ENCODE measurements at regions not wholly inside any gene's neighbourhood (a gene's known extent, or its start where the extent isn't known, plus 50 kb on each side); places are given as distances from the start of the nearest gene placed in this dataset.

GRCh38 chr17:54694287-54694887 lies 206.3 kb upstream of the TOM1L1 start:
- Histone ChIP-seq H3K79me2 (ENCODE audit: control insufficient read depth in 1 of 2, insufficient read depth in 2 of 2, low read length in 2 of 2) (no peaks in the 10 kb centered on the region), H2AFZ (ENCODE audit: low read length) (no peak overlapping the region), H2BK15ac (ENCODE audit: low read length) (no peak overlapping the region), H3K27ac (ENCODE audit: low read depth, low read length) (no peak overlapping the region), H3K9ac (replicated peaks in 1 of 4; ENCODE audit: extremely low read depth in 1 of 4, low read depth in 3 of 4, low read length in 3 of 4) (no peak overlapping the region), H3K23me2 (ENCODE audit: low read depth, low read length) (no peaks in the 10 kb centered on the region), H3K23ac (ENCODE audit: insufficient read length) (no peak overlapping the region), H4K5ac (ENCODE audit: insufficient read length, low read depth, low read length) (no peak overlapping the region), H2BK120ac (replicated peaks; ENCODE audit: low read depth, low read length) (no peak overlapping the region), H3K18ac (ENCODE audit: extremely low read depth, low read length) (no peak overlapping the region), H3K4me1 (replicated peaks in 1 of 4; ENCODE audit: control insufficient read depth in 3 of 4, insufficient read depth in 4 of 4, low read length in 3 of 4) (no peaks in the 10 kb centered on the region), H2AK5ac (ENCODE audit: low read depth, low read length) (no peak overlapping the region), H2BK5ac (ENCODE audit: low read depth, low read length) (no peak overlapping the region), H3K4me2 (ENCODE audit: insufficient read depth in 1 of 2, low read depth in 2 of 2, low read length in 2 of 2) (no peak overlapping the region), H2BK20ac (ENCODE audit: low read length) (no peak overlapping the region), H3K4ac (replicated peaks; ENCODE audit: insufficient read length, low read depth, low read length) (no peak overlapping the region), H2BK12ac (ENCODE audit: low read depth, low read length) (no peak overlapping the region), H3K79me1 (ENCODE audit: low read depth, low read length) (no peaks in the 10 kb centered on the region), H3K36me3 (ENCODE audit: control insufficient read depth in 2 of 4, insufficient read depth in 4 of 4, low read length in 3 of 4) (no peaks in the 10 kb centered on the region), H3K27me3 (replicated peaks in 1 of 4; ENCODE audit: control insufficient read depth in 3 of 4, extremely low read depth in 1 of 4, insufficient read depth in 3 of 4, low read length in 3 of 4) (no peaks in the 10 kb centered on the region), H4K91ac (replicated peaks; ENCODE audit: insufficient read length, low read length) (no peak overlapping the region), H4K8ac (ENCODE audit: extremely low read depth, insufficient read depth, low read length) (no peak overlapping the region), H3K9me3 (ENCODE audit: insufficient read depth in 2 of 2, low read depth in 1 of 2, low read length in 1 of 2) (no peaks in the 10 kb centered on the region), H4K20me1 (replicated peaks in 1 of 2; ENCODE audit: control insufficient read depth in 1 of 2, insufficient read depth in 2 of 2, low read length in 2 of 2) (no peaks in the 10 kb centered on the region), H3K14ac (ENCODE audit: insufficient read length) (no peak overlapping the region), H3K4me3 (ENCODE audit: extremely low read depth in 1 of 4, insufficient read depth in 2 of 4, low read depth in 3 of 4, low read length in 4 of 4) (no peak overlapping the region), H3K56ac (replicated peaks; ENCODE audit: insufficient read length, low read depth, low read length) (no peak overlapping the region)
- POLR2A ChIA-PET (ENCODE audit: partially characterized antibody), result no interaction called here
- FAIRE-seq, result no peak
- TF ChIP-seq TEAD4 (IDR thresholded peaks at IDR 0.05; ENCODE audit: low read depth, low read length) (no peak), ZNF274 (IDR thresholded peaks at IDR 0.05; ENCODE audit: borderline replicate concordance, extremely low read depth, low read length) (no peak), CBX8 (IDR thresholded peaks at IDR 0.05; ENCODE audit: borderline replicate concordance, low read depth, low read length) (no peak), TBP (IDR thresholded peaks at IDR 0.05; ENCODE audit: low read depth, low read length) (no peak), FOSL1 (IDR thresholded peaks at IDR 0.05; ENCODE audit: insufficient read depth, low read depth, low read length) (no peak), KDM4A (IDR thresholded peaks at IDR 0.05; ENCODE audit: low read depth, low read length, severe bottlenecking) (no peak), CBX5 (IDR thresholded peaks at IDR 0.05; ENCODE audit: low read depth, low read length) (no peak)
- CTCF ChIA-PET (ENCODE audit: partially characterized antibody), result no interaction called here
- 96% methylated on average over 2 of the region's 2 CpGs; no CpG with 5 or more reads in 1 of the 2 experiments for WGBS, 2 experiments (ENCODE audit: extremely low coverage in 1 of 2, insufficient coverage in 1 of 2, insufficient read length in 1 of 2, insufficient replicate concordance in 2 of 2, low coverage in 1 of 2, low lambda C conversion rate in 2 of 2, missing lambda C conversion rate in 1 of 2)
- DNase-seq (ENCODE audit: low read depth in 1 of 2, low spot score in 2 of 2), result no peak
